NOMO-1 (cell line): ENCODE measurements at regions not wholly inside any gene's neighbourhood (a gene's known extent, or its start where the extent isn't known, plus 50 kb on each side); places are given as distances from the start of the nearest gene placed in this dataset.

Experiments
- DNase-seq, 2 experiments: peaks; one replicate each; lab custom pipeline; 2025; ENCODE audit not compliant: unreplicated experiment in 2 of 2; lab: John Stamatoyannopoulos, UW

GRCh38 chr13:99027661-99028425 is 50.0 kb upstream of the DOCK9 start:
- DNase-seq, result no peak

- peak; percentile 5 to 29 for DNase-seq
These were observed 51.0 kb upstream of the DOCK9 start for GRCh38 chr13:99028890-99029289.

GRCh38 chr13:99029576-99029975 is 51.7 kb upstream of the DOCK9 start:
- DNase-seq, result no peak

- no peak for DNase-seq
These were observed 52.5 kb upstream of the DOCK9 start for GRCh38 chr13:99030326-99030725.

- DNase-seq, result no peak
These were observed 54.0 kb upstream of the DOCK9 start for GRCh38 chr13:99031832-99032231.

GRCh38 chr13:99033814-99034213 is 56.0 kb upstream of the DOCK9 start:
- peak in 1 of 2 experiments; percentile 47 for DNase-seq

- no peak for DNase-seq
These were observed 56.6 kb upstream of the DOCK9 start for GRCh38 chr13:99034333-99035085.

- DNase-seq, result no peak
These were observed 57.9 kb upstream of the DOCK9 start for GRCh38 chr13:99035715-99036114.

GRCh38 chr13:99037756-99038155 is 59.9 kb upstream of the DOCK9 start:
- DNase-seq, result no peak

- no peak for DNase-seq
These were observed 61.9 kb upstream of the DOCK9 start for GRCh38 chr13:99039718-99040280.

GRCh38 chr13:99040536-99041131 is 62.8 kb upstream of the DOCK9 start:
- no peak for DNase-seq

- DNase-seq, result no peak
These were observed 63.5 kb upstream of the DOCK9 start for GRCh38 chr13:99041337-99041736.

GRCh38 chr13:99041788-99042187 is 63.9 kb upstream of the DOCK9 start:
- no peak for DNase-seq

GRCh38 chr13:99042521-99043250 is 64.8 kb upstream of the DOCK9 start:
- no peak for DNase-seq

- DNase-seq, result no peak
These were observed 66.0 kb upstream of the DOCK9 start for GRCh38 chr13:99043831-99044231.

GRCh38 chr13:99044764-99045163 is 66.9 kb upstream of the DOCK9 start:
- DNase-seq, result no peak

- no peak for DNase-seq
These were observed 67.5 kb upstream of the DOCK9 start for GRCh38 chr13:99045396-99045795.

- no peak for DNase-seq
These were observed 69.0 kb upstream of the DOCK9 start for GRCh38 chr13:99046851-99047250.

GRCh38 chr13:99050983-99051488 is 73.2 kb upstream of the DOCK9 start:
- DNase-seq, result no peak

GRCh38 chr13:99051768-99052455 is 74.0 kb upstream of the DOCK9 start:
- DNase-seq, result no peak
